ENCODE measurements at regions not wholly inside any gene's neighbourhood (a gene's known extent, or its start where the extent isn't known, plus 50 kb on each side); places are given as distances from the start of the nearest gene placed in this dataset.

- H3K4me2 ChIP-seq (ENCODE audit: low read depth, low read length, poor library complexity, severe bottlenecking): no peak overlapping the region
- no peak for TF ChIP-seq CTCF (conservative IDR thresholded peaks at IDR 0.05; ENCODE audit: low read length)
- no peak for TF ChIP-seq EZH2phosphoT487 (IDR thresholded peaks at IDR 0.05; ENCODE audit: borderline replicate concordance)
- H4K20me1 ChIP-seq (ENCODE audit: insufficient read depth, low read length, poor library complexity, severe bottlenecking): no peaks in the 10 kb centered on the region
- H3K4me1 ChIP-seq (ENCODE audit: insufficient read depth, low read length, poor library complexity, severe bottlenecking): peaks cover 4% of the 10 kb centered on the region
- H3K9me3 ChIP-seq (ENCODE audit: insufficient read depth, low read depth, low read length): no peaks in the 10 kb centered on the region
- H3F3A ChIP-seq (ENCODE audit: low read depth): no peaks in the 10 kb centered on the region
- H2AFZ ChIP-seq (ENCODE audit: low read length): no peak overlapping the region
- H3K36me3 ChIP-seq (ENCODE audit: insufficient read depth, low read length): no peaks in the 10 kb centered on the region
- no peak overlapping the region for H3K4me3 ChIP-seq (ENCODE audit: low read length, poor library complexity, severe bottlenecking)
- no peaks in the 10 kb centered on the region for H3K27me3 ChIP-seq (ENCODE audit: insufficient read depth, low read length, poor library complexity, severe bottlenecking)
- no peak overlapping the region for H3K9ac ChIP-seq (ENCODE audit: low read depth, low read length, poor library complexity, severe bottlenecking)
- no peaks in the 10 kb centered on the region for H3K9me2 ChIP-seq (replicated peaks; ENCODE audit: low read depth, low read length)
- H3K79me2 ChIP-seq (ENCODE audit: insufficient read depth, low read length): no peaks in the 10 kb centered on the region
These were observed 240.4 kb downstream of the CDC5L start for GRCh38 chr6:44627883-44628271.

- H2AFZ ChIP-seq (ENCODE audit: low read length): no peak overlapping the region
- no peaks in the 10 kb centered on the region for H3K9me3 ChIP-seq (ENCODE audit: insufficient read depth, low read depth, low read length)
- no peaks in the 10 kb centered on the region for H3K36me3 ChIP-seq (ENCODE audit: insufficient read depth, low read length)
- no peaks in the 10 kb centered on the region for H3K27me3 ChIP-seq (ENCODE audit: insufficient read depth, low read length, poor library complexity, severe bottlenecking)
- no peaks in the 10 kb centered on the region for H3K9me2 ChIP-seq (replicated peaks; ENCODE audit: low read depth, low read length)
- no peaks in the 10 kb centered on the region for H3F3A ChIP-seq (ENCODE audit: low read depth)
- H3K79me2 ChIP-seq (ENCODE audit: insufficient read depth, low read length): no peaks in the 10 kb centered on the region
- H3K4me3 ChIP-seq (ENCODE audit: low read length, poor library complexity, severe bottlenecking): no peak overlapping the region
- peaks cover 4% of the 10 kb centered on the region for H3K4me1 ChIP-seq (ENCODE audit: insufficient read depth, low read length, poor library complexity, severe bottlenecking)
- no peak overlapping the region for H3K4me2 ChIP-seq (ENCODE audit: low read depth, low read length, poor library complexity, severe bottlenecking)
- H4K20me1 ChIP-seq (ENCODE audit: insufficient read depth, low read length, poor library complexity, severe bottlenecking): no peaks in the 10 kb centered on the region
- H3K9ac ChIP-seq (ENCODE audit: low read depth, low read length, poor library complexity, severe bottlenecking): no peak overlapping the region
- no peak for TF ChIP-seq EZH2phosphoT487 (IDR thresholded peaks at IDR 0.05; ENCODE audit: borderline replicate concordance)
- TF ChIP-seq CTCF (conservative IDR thresholded peaks at IDR 0.05; ENCODE audit: low read length): no peak
These were observed 240.8 kb downstream of the CDC5L start for GRCh38 chr6:44628347-44628746.

GRCh38 chr6:44629636-44630035, 242.1 kb downstream of the CDC5L start:
- TF ChIP-seq EZH2phosphoT487 (IDR thresholded peaks at IDR 0.05; ENCODE audit: borderline replicate concordance): no peak
- no peak for TF ChIP-seq CTCF (conservative IDR thresholded peaks at IDR 0.05; ENCODE audit: low read length)
- no peaks in the 10 kb centered on the region for H3K4me1 ChIP-seq (ENCODE audit: insufficient read depth, low read length, poor library complexity, severe bottlenecking)
- H3K4me2 ChIP-seq (ENCODE audit: low read depth, low read length, poor library complexity, severe bottlenecking): no peak overlapping the region
- no peaks in the 10 kb centered on the region for H3K9me2 ChIP-seq (replicated peaks; ENCODE audit: low read depth, low read length)
- no peaks in the 10 kb centered on the region for H3K27me3 ChIP-seq (ENCODE audit: insufficient read depth, low read length, poor library complexity, severe bottlenecking)
- H3K36me3 ChIP-seq (ENCODE audit: insufficient read depth, low read length): no peaks in the 10 kb centered on the region
- H4K20me1 ChIP-seq (ENCODE audit: insufficient read depth, low read length, poor library complexity, severe bottlenecking): no peaks in the 10 kb centered on the region
- no peaks in the 10 kb centered on the region for H3K79me2 ChIP-seq (ENCODE audit: insufficient read depth, low read length)
- no peak overlapping the region for H3K9ac ChIP-seq (ENCODE audit: low read depth, low read length, poor library complexity, severe bottlenecking)
- no peaks in the 10 kb centered on the region for H3K9me3 ChIP-seq (ENCODE audit: insufficient read depth, low read depth, low read length)
- H2AFZ ChIP-seq (ENCODE audit: low read length): no peak overlapping the region
- no peaks in the 10 kb centered on the region for H3F3A ChIP-seq (ENCODE audit: low read depth)
- no peak overlapping the region for H3K4me3 ChIP-seq (ENCODE audit: low read length, poor library complexity, severe bottlenecking)

Data from Loucy (cell line).